ENCODE measurements at regions not wholly inside any gene's neighbourhood (a gene's known extent, or its start where the extent isn't known, plus 50 kb on each side); places are given as distances from the start of the nearest gene placed in this dataset.

GRCh38 chr3:139260793-139261736, 82.8 kb upstream of the MRPS22 start:
- BruUV-seq (replicated peaks): no TSS peak
- in situ Hi-C loops (cut with HindIII; ENCODE audit: low pct_unique_long_range_greater_than_20kb, low sequenced_read_pairs): no loop called here
- Histone ChIP-seq H3K4me1 (ENCODE audit: control insufficient read depth, insufficient read depth, low read length) (no peaks in the 10 kb centered on the region), H3K4me3 (ENCODE audit: low read depth in 2 of 2, low read length in 2 of 2) (no peak overlapping the region), H3K27ac (ENCODE audit: low read length) (no peak overlapping the region), H3K27me3 (ENCODE audit: control insufficient read depth, insufficient read depth, low read length) (no peaks in the 10 kb centered on the region), H3K36me3 (ENCODE audit: control insufficient read depth, insufficient read depth, low read length) (no peaks in the 10 kb centered on the region), H3K9me3 (ENCODE audit: control insufficient read depth, insufficient read depth, low read depth, low read length) (no peaks in the 10 kb centered on the region)
- intact Hi-C loops (cut with micrococcal nuclease; ENCODE audit: unreplicated experiment): no loop called here
- no peak for TF ChIP-seq TCF7L2 (IDR thresholded peaks at IDR 0.05; ENCODE audit: low read depth, low read length)
- no peak for TF ChIP-seq CTCF (IDR thresholded peaks at IDR 0.05)
- no peak for TF ChIP-seq POLR2AphosphoS5 (IDR thresholded peaks at IDR 0.05; ENCODE audit: low read depth, low read length)
- no peak for TF ChIP-seq REST (IDR thresholded peaks at IDR 0.05; ENCODE audit: insufficient read depth in 1 of 2, low read depth in 2 of 2, low read length in 1 of 2)
- TF ChIP-seq SIN3A (IDR thresholded peaks at IDR 0.05; ENCODE audit: borderline replicate concordance, insufficient read depth, low read depth, low read length): no peak
- DNase-seq (ENCODE audit: low read depth, low spot score) (no peak), ATAC-seq (no peak)
- ChIA-PET CTCF (no interaction called here), POLR2A (interaction anchor here (0.6 kb wide), 1 partner anchor 150 kb away, joined by 3 read pairs; no protein-coding TSS in a partner anchor)

- Histone ChIP-seq H3K4me3 (ENCODE audit: low read depth in 2 of 2, low read length in 2 of 2) (no peak overlapping the region), H3K4me1 (ENCODE audit: control insufficient read depth, insufficient read depth, low read length) (no peaks in the 10 kb centered on the region), H3K27ac (ENCODE audit: low read length) (no peak overlapping the region), H3K27me3 (ENCODE audit: control insufficient read depth, insufficient read depth, low read length) (no peaks in the 10 kb centered on the region), H3K9me3 (ENCODE audit: control insufficient read depth, insufficient read depth, low read depth, low read length) (no peaks in the 10 kb centered on the region), H3K36me3 (ENCODE audit: control insufficient read depth, insufficient read depth, low read length) (no peaks in the 10 kb centered on the region)
- POLR2A ChIA-PET: no interaction called here
- in situ Hi-C loops (cut with HindIII; ENCODE audit: low pct_unique_long_range_greater_than_20kb, low sequenced_read_pairs) (no loop called here), intact Hi-C loops (cut with micrococcal nuclease; ENCODE audit: unreplicated experiment) (no loop called here)
- TF ChIP-seq CTCF (IDR thresholded peaks at IDR 0.05) (no peak), REST (IDR thresholded peaks at IDR 0.05; ENCODE audit: insufficient read depth in 1 of 2, low read depth in 2 of 2, low read length in 1 of 2) (no peak), POLR2AphosphoS5 (IDR thresholded peaks at IDR 0.05; ENCODE audit: low read depth, low read length) (no peak), SIN3A (IDR thresholded peaks at IDR 0.05; ENCODE audit: borderline replicate concordance, insufficient read depth, low read depth, low read length) (no peak), TCF7L2 (IDR thresholded peaks at IDR 0.05; ENCODE audit: low read depth, low read length) (no peak)
- BruUV-seq (replicated peaks): no TSS peak
- CTCF ChIA-PET: no interaction called here
- no peak for ATAC-seq
- DNase-seq (ENCODE audit: low read depth, low spot score): no peak
These were observed 81.8 kb upstream of the MRPS22 start for GRCh38 chr3:139261754-139262586.

All from Panc1 (cell line).